Keratinocyte (primary cell): ENCODE measurements at regions not wholly inside any gene's neighbourhood (a gene's known extent, or its start where the extent isn't known, plus 50 kb on each side); places are given as distances from the start of the nearest gene placed in this dataset.

Experiments used
- EZH2 ChIP-seq: IDR thresholded peaks from one replicate; pipeline ENCODE4 v1.6.1; 2012; ENCODE audit warnings: inconsistent platforms, mild to moderate bottlenecking, low read length, moderate library complexity
- TF ChIP-seq, protein P1 (sequence below), 3 experiments: IDR thresholded peaks in 1 of 3; conservative IDR thresholded peaks in 1 of 3; optimal IDR thresholded peaks in 1 of 3; 2 replicates in 2 of 3; 3 replicates in 1 of 3; pipeline versions ENCODE3 to v1.5.1; 2011; ENCODE audit warnings: low read length in 3 of 3, mild to moderate bottlenecking in 3 of 3, moderate library complexity in 2 of 3, control low read depth in 1 of 3, inconsistent platforms in 1 of 3; ENCODE audit not compliant: insufficient read depth in 2 of 3; ENCODE audit errors: extremely low read depth in 1 of 3

DNA sequence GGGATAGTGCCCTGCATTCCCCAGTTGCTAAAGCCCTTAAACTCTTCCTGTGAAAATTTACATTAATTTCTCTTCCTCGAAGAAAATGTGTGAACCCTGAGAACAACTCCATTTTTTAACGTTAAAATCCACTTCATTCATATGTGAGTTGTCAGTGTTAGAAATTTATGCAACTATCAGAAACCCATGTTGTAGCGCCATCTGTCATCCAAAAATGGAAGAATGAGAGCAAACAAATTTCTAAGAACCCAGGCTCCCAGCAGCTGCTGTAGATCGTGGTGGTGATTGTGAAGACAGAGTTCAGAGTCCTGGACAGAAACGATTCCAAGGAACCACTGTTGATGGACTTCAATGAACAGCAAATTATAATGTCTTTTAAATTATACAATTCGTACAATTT lies 179.7 kb upstream of the NDN start:
- TF ChIP-seq, protein P1, sequence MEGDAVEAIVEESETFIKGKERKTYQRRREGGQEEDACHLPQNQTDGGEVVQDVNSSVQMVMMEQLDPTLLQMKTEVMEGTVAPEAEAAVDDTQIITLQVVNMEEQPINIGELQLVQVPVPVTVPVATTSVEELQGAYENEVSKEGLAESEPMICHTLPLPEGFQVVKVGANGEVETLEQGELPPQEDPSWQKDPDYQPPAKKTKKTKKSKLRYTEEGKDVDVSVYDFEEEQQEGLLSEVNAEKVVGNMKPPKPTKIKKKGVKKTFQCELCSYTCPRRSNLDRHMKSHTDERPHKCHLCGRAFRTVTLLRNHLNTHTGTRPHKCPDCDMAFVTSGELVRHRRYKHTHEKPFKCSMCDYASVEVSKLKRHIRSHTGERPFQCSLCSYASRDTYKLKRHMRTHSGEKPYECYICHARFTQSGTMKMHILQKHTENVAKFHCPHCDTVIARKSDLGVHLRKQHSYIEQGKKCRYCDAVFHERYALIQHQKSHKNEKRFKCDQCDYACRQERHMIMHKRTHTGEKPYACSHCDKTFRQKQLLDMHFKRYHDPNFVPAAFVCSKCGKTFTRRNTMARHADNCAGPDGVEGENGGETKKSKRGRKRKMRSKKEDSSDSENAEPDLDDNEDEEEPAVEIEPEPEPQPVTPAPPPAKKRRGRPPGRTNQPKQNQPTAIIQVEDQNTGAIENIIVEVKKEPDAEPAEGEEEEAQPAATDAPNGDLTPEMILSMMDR (optimal IDR thresholded peaks at IDR 0.05 in 1 of 3, IDR thresholded peaks at IDR 0.05 in 1 of 3, conservative IDR thresholded peaks at IDR 0.05 in 1 of 3; ENCODE audit: extremely low read depth in 1 of 3, insufficient read depth in 2 of 3, low read length in 3 of 3), result no peak
- no peak for TF ChIP-seq EZH2
